ENCODE measurements at regions not wholly inside any gene's neighbourhood (a gene's known extent, or its start where the extent isn't known, plus 50 kb on each side); places are given as distances from the start of the nearest gene placed in this dataset.

DNA sequence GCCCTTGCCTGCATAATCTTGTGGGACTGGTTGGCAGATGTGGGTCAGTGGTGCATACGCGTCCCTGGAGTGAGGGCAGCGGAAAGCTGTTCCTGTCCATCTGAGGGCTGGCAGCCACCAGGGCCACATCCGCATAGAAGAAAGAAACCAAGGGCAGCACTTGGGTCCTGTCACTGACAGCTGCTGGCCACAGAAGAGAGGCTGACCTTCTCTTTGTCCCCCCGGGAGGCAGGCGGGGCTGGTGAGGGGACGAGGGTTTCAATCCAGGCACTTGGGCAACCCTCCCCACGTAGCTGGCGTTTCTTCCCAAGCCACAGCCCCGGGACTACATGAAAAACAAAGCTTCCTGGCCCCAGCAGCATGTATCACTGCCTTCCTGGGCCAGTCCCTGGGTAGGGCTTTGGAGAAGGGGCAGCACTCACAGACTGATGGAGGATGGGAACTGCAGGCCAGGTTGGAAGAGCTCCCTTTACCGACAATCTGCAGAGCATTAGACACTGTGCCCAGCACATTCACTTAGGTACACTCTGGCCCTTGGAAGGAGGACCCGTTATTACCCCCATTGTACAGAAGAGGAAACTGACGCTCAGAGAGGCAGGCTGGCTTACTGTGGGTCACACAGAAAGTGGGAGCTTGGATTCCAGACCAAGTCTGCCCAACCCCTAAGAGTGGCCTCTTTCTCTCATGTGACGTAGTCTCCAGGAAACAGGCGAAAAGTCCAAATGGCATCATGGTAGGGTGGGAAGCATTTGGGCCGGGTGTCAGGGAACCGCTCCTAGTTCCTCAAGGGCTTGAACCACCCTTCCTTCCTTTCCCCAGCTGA, 78.8 kb upstream of the SLC6A6 start:
- Histone ChIP-seq H3K9me3 (no peaks in the 10 kb centered on the region), H3K27ac (no peak overlapping the region), H3K4me1 (peaks cover 8% of the 10 kb centered on the region), H3K4me3 (no peak overlapping the region), H3K27me3 (no peaks in the 10 kb centered on the region), H3K36me3 (no peaks in the 10 kb centered on the region)
- DNase-seq (peak; percentile 61), ATAC-seq (no peak)
- intact Hi-C loops (cut with DNase I) = no loop called here
- TF ChIP-seq, protein P1, sequence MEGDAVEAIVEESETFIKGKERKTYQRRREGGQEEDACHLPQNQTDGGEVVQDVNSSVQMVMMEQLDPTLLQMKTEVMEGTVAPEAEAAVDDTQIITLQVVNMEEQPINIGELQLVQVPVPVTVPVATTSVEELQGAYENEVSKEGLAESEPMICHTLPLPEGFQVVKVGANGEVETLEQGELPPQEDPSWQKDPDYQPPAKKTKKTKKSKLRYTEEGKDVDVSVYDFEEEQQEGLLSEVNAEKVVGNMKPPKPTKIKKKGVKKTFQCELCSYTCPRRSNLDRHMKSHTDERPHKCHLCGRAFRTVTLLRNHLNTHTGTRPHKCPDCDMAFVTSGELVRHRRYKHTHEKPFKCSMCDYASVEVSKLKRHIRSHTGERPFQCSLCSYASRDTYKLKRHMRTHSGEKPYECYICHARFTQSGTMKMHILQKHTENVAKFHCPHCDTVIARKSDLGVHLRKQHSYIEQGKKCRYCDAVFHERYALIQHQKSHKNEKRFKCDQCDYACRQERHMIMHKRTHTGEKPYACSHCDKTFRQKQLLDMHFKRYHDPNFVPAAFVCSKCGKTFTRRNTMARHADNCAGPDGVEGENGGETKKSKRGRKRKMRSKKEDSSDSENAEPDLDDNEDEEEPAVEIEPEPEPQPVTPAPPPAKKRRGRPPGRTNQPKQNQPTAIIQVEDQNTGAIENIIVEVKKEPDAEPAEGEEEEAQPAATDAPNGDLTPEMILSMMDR (IDR thresholded peaks at IDR 0.05) = no peak

DNA sequence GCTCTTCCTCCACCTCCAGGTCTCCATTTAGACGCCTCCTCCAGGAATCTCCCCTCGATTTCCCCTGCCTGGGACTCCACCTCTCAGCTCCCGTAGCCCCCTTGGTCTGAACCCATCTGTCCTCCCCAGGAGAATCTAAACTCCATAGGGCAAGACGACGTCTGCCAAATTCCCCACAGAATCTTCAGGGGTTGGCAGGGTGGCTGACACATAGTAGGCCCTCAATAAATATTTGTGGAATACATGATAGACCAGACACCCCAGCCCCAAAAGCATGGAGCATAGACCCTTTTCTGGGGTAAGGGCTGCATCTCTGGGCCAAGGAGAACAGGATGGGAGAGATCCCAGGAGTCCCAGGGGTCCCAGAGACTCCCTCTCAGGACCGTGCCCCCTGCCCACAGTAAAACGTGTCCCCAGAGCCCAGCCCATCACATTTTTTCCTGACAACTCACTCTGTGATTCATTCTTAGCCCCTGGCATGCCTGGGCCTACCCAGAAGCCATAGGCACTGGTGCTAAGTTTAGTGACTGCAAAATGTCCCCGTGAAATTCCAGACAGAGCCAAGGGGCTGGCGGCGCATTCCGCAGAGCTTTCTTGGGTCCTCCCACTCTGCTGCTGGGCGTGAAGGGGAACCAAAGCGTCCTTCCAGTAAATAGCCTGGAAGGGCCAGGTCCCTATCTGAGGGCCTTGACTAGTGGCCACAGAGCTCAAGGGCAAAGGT, 78.0 kb upstream of the SLC6A6 start:
- Histone ChIP-seq H3K36me3 (no peaks in the 10 kb centered on the region), H3K9me3 (no peaks in the 10 kb centered on the region), H3K4me3 (no peak overlapping the region), H3K27me3 (no peaks in the 10 kb centered on the region), H3K27ac (no peak overlapping the region), H3K4me1 (peaks cover 8% of the 10 kb centered on the region)
- TF ChIP-seq, protein P1 (IDR thresholded peaks at IDR 0.05) = no peak
- no peak for DNase-seq
- no peak for ATAC-seq
- intact Hi-C loops (cut with DNase I) = no loop called here

DNA sequence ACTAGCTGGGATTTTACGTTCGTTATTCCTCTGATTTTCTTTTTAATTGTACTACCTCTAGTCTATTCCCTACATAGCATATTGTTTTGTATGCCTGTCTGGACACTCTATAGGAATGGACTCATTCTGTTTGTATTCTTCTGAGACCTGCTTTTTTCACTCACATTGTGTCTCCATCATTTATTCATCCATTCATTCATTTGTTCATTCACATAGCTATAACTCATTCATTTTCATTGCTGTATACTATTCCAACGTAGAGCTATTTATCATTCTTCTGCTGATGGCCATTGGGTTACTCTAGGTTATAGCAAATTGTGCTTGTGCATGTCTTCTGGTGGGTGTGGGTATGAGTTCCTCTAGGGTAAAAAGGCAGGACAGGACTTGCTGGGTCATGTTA, 74.0 kb upstream of the SLC6A6 start:
- TF ChIP-seq, protein P1 (IDR thresholded peaks at IDR 0.05) = no peak
- Histone ChIP-seq H3K4me3 (no peak overlapping the region), H3K27ac (no peak overlapping the region), H3K4me1 (peaks cover 2% of the 10 kb centered on the region), H3K9me3 (no peaks in the 10 kb centered on the region), H3K36me3 (no peaks in the 10 kb centered on the region), H3K27me3 (no peaks in the 10 kb centered on the region)
- ATAC-seq (no peak), DNase-seq (no peak)
- intact Hi-C loops (cut with DNase I) = no loop called here

DNA sequence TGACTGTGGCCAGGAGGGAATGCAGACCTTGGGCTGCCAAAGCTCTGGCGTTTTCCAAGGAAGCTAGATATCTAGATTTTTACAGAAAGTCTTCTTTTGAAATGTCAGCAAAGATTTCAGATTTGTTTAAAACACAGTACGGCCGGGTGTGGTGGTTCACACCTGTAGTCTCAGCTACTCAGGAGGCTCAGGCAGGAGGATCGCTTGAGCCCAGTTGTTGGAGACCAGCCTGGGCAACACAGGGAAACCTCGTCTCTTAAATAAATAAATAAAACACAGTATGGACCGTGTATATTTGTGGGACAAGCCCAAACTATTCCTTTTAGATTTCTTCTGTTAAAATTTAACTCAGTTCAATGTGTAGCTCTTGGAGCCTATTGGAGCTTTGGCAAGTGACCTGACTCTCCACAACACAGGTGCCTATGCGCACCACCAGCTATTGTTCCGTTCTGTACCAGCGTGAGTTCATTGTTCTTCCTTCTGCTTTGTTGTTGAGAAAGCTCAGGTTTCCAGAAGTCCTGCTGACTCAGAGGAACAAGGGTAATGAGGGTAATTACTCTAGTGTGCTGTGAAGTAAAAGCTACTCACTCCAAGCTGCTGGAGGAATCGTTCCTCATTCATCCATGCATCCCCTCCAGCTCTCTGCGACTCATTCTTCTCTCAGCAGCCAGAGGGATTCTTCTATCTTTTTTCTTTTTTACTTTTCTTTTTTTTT, 73.1 kb upstream of the SLC6A6 start:
- intact Hi-C loops (cut with DNase I) = no loop called here
- Histone ChIP-seq H3K27me3 (no peaks in the 10 kb centered on the region), H3K4me1 (no peaks in the 10 kb centered on the region), H3K4me3 (no peak overlapping the region), H3K36me3 (no peaks in the 10 kb centered on the region), H3K9me3 (no peaks in the 10 kb centered on the region), H3K27ac (no peak overlapping the region)
- TF ChIP-seq, protein P1 (IDR thresholded peaks at IDR 0.05) = no peak
- ATAC-seq (peak; percentile 51), DNase-seq (no peak)

DNA sequence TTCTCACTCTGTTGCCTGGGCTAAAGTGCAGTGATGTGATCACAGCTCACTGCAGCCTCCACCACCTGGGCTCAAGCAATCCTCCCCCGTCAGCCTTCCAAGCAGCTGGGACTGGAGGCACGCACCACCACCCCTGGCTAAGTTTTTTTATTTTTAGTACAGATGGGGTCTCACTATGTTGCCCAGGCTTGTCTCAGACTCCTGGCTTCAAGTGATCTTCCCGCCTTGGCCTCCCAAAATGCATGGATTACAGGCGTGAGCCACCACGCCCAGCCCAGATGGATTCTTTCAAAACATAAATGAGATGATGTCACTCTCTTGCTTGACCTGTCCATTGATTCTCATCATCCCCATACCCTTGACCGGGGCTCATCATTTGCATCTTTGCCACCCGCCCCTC, 72.6 kb upstream of the SLC6A6 start:
- Histone ChIP-seq H3K4me3 (no peak overlapping the region), H3K9me3 (no peaks in the 10 kb centered on the region), H3K4me1 (no peaks in the 10 kb centered on the region), H3K27me3 (no peaks in the 10 kb centered on the region), H3K27ac (no peak overlapping the region), H3K36me3 (no peaks in the 10 kb centered on the region)
- TF ChIP-seq, protein P1 (IDR thresholded peaks at IDR 0.05) = no peak
- DNase-seq (no peak), ATAC-seq (no peak)
- intact Hi-C loops (cut with DNase I) = no loop called here

Data from upper lobe of right lung (tissue), 1 donor.